Neural cell (in vitro differentiated cells): ENCODE measurements at regions not wholly inside any gene's neighbourhood (a gene's known extent, or its start where the extent isn't known, plus 50 kb on each side); places are given as distances from the start of the nearest gene placed in this dataset.

Experiments used
- H2AFZ ChIP-seq: fragments of 200-600, 300-800 bp; sonication (generic), shearing (Covaris generic); 2 replicates; pipeline ENCODE4 v1.6.0; 2014; ENCODE audit warnings: low read depth, mild to moderate bottlenecking, antibody characterized with exemption, low read length, moderate library complexity
- H3F3A ChIP-seq: fragments of 200-600 bp; shearing (Covaris generic); 2 replicates; pipeline ENCODE4 v1.6.1; 2016; ENCODE audit warnings: mild to moderate bottlenecking, moderate library complexity, mixed read lengths, antibody characterized with exemption, low read length; ENCODE audit not compliant: insufficient read depth, poor library complexity, severe bottlenecking
- H3K27ac ChIP-seq: fragments of 200-600, 300-800 bp; sonication (generic), shearing (Covaris generic); 2 replicates; pipeline ENCODE4 v1.5.1; 2014; ENCODE audit warnings: mild to moderate bottlenecking, low read length, moderate library complexity
- H3K27me3 ChIP-seq: fragments of 300-800, 200-600 bp; sonication (generic), shearing (Covaris generic); 2 replicates; pipeline ENCODE4 v1.6.0; 2014; ENCODE audit warnings: mild to moderate bottlenecking, low read depth, low read length, moderate library complexity; ENCODE audit not compliant: insufficient read depth
- H3K36me3 ChIP-seq: fragments of 300-800, 200-600 bp; sonication (generic), shearing (Covaris generic); 2 replicates; pipeline ENCODE4 v1.5.1; 2014; ENCODE audit warnings: mild to moderate bottlenecking, antibody characterized with exemption, low read length, moderate library complexity; ENCODE audit not compliant: insufficient read depth
- H3K4me2 ChIP-seq: fragments of 300-800, 200-600 bp; sonication (generic), shearing (Covaris generic); 2 replicates; pipeline ENCODE4 v1.6.0; 2014; ENCODE audit warnings: mild to moderate bottlenecking, low read length
- H3K4me3 ChIP-seq: fragments of 300-800, 200-600 bp; sonication (generic), shearing (Covaris generic); 2 replicates; pipeline ENCODE4 v1.5.1; 2014; ENCODE audit warnings: mild to moderate bottlenecking, low read length, moderate library complexity
- H3K79me2 ChIP-seq: fragments of 200-600 bp; shearing (Covaris generic); replicated peaks from 2 replicates; pipeline ENCODE4 v1.6.0; 2014; ENCODE audit warnings: mild to moderate bottlenecking, low read length, moderate library complexity; ENCODE audit not compliant: insufficient read depth
- H3K9ac ChIP-seq: fragments of 300-800, 200-600 bp; sonication (generic), shearing (Covaris generic); 2 replicates; pipeline ENCODE4 v1.6.1; 2016; ENCODE audit warnings: mild to moderate bottlenecking, low read length, mixed read lengths
- H3K9me2 ChIP-seq: fragments of 200-600 bp; shearing (Covaris generic); 2 replicates; pipeline ENCODE4 v1.6.1; 2016; ENCODE audit warnings: mild to moderate bottlenecking, low read length, mixed read lengths; ENCODE audit not compliant: insufficient read depth
- H3K9me3 ChIP-seq: fragments of 200-600, 300-800 bp; sonication (generic), shearing (Covaris generic); 2 replicates; pipeline ENCODE4 v1.6.1; 2016; ENCODE audit warnings: mild to moderate bottlenecking, mixed run types, low read length, moderate library complexity, mixed read lengths
- H4K20me1 ChIP-seq: fragments of 200-600 bp; shearing (Covaris generic); 2 replicates; pipeline ENCODE4 v1.6.1; 2016; ENCODE audit warnings: mild to moderate bottlenecking, mixed run types; ENCODE audit not compliant: insufficient read depth
- EP300 ChIP-seq: fragments of 450-650 bp; conservative IDR thresholded peaks from 2 replicates; pipeline ENCODE4 v1.6.1; 2014; ENCODE audit warnings: antibody characterized with exemption, mild to moderate bottlenecking, moderate library complexity; ENCODE audit not compliant: poor library complexity, severe bottlenecking
- EZH2 ChIP-seq: fragments of 200-600, 300-800 bp; shearing (Covaris generic), sonication (generic); IDR thresholded peaks from 2 replicates; pipeline ENCODE4 v1.6.1; 2014; ENCODE audit warnings: antibody characterized with exemption, low read length, borderline replicate concordance, mild to moderate bottlenecking; ENCODE audit not compliant: insufficient read depth, poor library complexity, severe bottlenecking
- MXI1 ChIP-seq: fragments of 450-650 bp; conservative IDR thresholded peaks from 2 replicates; pipeline ENCODE4 v1.6.1; 2014; ENCODE audit warnings: antibody characterized with exemption, mild to moderate bottlenecking; ENCODE audit not compliant: poor library complexity, severe bottlenecking
- POLR2AphosphoS5 ChIP-seq: IDR thresholded peaks from 2 replicates; pipeline ENCODE4 v1.6.1; 2012
- RAD21 ChIP-seq: fragments of 450-650 bp; conservative IDR thresholded peaks from 2 replicates; pipeline ENCODE4 v1.6.1; 2014; ENCODE audit warnings: antibody characterized with exemption, mild to moderate bottlenecking, moderate library complexity
- SMC3 ChIP-seq: fragments of 450-650 bp; conservative IDR thresholded peaks from 2 replicates; pipeline ENCODE4 v1.6.1; 2014; ENCODE audit warnings: antibody characterized with exemption, mild to moderate bottlenecking, moderate library complexity; ENCODE audit not compliant: poor library complexity
- TAF1 ChIP-seq: IDR thresholded peaks from 2 replicates; pipeline ENCODE4 v1.6.1; 2012; ENCODE audit warnings: low read depth
- TF ChIP-seq, protein P1 (sequence below): IDR thresholded peaks from 2 replicates; pipeline ENCODE4 v1.6.1; 2012; ENCODE audit warnings: borderline replicate concordance
- TF ChIP-seq, protein P2 (sequence below): fragments of 450-650 bp; IDR thresholded peaks from 2 replicates; pipeline ENCODE4 v1.5.1; 2014; ENCODE audit warnings: antibody characterized with exemption, mild to moderate bottlenecking, moderate library complexity; ENCODE audit not compliant: poor library complexity, severe bottlenecking

DNA sequence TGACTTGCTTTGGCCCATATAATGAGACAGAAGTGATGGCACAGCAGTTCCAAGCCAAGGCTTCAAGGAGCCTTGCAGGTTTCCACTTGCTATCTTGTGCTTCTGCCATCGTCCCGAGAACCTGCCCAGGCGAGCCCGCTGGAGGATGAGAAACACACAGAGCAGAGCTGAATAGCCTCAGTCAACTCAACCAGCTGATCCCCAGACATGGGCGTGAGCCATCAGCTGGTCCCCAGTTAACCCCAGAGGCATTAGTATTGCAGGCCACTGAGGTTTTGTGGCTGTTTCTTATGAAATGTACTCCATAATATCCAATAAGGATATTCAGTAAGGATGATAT lies 57.7 kb upstream of the GPCPD1 start:
- Histone ChIP-seq H3K4me2 (no peak overlapping the region), H2AFZ (no peak overlapping the region), H3K9me2 (no peaks in the 10 kb centered on the region), H3K9me3 (no peaks in the 10 kb centered on the region), H4K20me1 (no peaks in the 10 kb centered on the region), H3K36me3 (no peaks in the 10 kb centered on the region), H3F3A (no peaks in the 10 kb centered on the region), H3K79me2 (no peaks in the 10 kb centered on the region), H3K27me3 (no peaks in the 10 kb centered on the region), H3K27ac (no peak overlapping the region), H3K4me3 (no peak overlapping the region), H3K9ac (no peak overlapping the region)
- no peak for TF ChIP-seq RAD21
- no peak for TF ChIP-seq EP300
- TF ChIP-seq, protein P1, sequence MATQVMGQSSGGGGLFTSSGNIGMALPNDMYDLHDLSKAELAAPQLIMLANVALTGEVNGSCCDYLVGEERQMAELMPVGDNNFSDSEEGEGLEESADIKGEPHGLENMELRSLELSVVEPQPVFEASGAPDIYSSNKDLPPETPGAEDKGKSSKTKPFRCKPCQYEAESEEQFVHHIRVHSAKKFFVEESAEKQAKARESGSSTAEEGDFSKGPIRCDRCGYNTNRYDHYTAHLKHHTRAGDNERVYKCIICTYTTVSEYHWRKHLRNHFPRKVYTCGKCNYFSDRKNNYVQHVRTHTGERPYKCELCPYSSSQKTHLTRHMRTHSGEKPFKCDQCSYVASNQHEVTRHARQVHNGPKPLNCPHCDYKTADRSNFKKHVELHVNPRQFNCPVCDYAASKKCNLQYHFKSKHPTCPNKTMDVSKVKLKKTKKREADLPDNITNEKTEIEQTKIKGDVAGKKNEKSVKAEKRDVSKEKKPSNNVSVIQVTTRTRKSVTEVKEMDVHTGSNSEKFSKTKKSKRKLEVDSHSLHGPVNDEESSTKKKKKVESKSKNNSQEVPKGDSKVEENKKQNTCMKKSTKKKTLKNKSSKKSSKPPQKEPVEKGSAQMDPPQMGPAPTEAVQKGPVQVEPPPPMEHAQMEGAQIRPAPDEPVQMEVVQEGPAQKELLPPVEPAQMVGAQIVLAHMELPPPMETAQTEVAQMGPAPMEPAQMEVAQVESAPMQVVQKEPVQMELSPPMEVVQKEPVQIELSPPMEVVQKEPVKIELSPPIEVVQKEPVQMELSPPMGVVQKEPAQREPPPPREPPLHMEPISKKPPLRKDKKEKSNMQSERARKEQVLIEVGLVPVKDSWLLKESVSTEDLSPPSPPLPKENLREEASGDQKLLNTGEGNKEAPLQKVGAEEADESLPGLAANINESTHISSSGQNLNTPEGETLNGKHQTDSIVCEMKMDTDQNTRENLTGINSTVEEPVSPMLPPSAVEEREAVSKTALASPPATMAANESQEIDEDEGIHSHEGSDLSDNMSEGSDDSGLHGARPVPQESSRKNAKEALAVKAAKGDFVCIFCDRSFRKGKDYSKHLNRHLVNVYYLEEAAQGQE = no peak
- TF ChIP-seq TAF1 = no peak
- TF ChIP-seq SMC3 = no peak
- no peak for TF ChIP-seq POLR2AphosphoS5
- TF ChIP-seq EZH2 = no peak
- TF ChIP-seq, protein P2, sequence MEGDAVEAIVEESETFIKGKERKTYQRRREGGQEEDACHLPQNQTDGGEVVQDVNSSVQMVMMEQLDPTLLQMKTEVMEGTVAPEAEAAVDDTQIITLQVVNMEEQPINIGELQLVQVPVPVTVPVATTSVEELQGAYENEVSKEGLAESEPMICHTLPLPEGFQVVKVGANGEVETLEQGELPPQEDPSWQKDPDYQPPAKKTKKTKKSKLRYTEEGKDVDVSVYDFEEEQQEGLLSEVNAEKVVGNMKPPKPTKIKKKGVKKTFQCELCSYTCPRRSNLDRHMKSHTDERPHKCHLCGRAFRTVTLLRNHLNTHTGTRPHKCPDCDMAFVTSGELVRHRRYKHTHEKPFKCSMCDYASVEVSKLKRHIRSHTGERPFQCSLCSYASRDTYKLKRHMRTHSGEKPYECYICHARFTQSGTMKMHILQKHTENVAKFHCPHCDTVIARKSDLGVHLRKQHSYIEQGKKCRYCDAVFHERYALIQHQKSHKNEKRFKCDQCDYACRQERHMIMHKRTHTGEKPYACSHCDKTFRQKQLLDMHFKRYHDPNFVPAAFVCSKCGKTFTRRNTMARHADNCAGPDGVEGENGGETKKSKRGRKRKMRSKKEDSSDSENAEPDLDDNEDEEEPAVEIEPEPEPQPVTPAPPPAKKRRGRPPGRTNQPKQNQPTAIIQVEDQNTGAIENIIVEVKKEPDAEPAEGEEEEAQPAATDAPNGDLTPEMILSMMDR = no peak
- no peak for TF ChIP-seq MXI1

DNA sequence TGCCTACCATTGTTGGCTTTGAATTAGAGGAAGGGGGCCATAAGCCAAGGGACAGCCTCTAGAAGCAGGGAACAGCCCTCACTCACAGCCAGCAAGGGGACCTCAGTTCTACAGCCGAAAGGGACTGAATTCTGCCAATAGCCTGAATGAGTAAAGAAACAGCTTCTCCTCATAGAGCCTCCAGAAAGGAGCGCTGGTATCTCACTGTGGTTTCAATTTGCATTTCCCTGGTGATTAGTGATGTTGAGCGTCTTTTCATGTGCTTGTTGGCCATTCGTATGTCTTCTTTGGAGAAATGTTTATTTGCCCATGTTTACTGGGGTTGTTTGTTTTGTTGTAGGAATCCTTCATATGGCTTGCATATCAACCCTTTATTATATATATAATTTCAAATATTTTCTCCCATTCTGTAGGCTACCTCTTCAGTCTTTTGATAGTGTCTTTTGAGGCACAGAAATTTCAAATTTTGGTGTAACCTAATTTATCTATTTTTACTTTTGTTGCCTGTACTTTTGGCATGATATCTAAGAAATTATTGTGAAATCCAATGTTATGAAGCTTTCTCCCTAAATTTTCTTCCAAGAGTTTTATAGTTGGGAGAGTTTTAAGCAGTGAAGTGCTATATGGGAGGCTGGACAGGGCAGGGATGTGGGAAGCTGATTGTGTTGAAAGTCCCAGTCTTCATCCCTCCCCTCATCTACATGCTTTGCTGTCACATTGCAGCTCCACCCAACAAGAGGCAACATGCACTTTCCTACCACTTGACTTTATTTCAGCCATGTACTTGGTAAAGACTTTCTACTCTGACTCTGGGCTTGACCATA lies 57.1 kb upstream of the GPCPD1 start:
- no peak overlapping the region for H3K4me3 ChIP-seq

More for the DNA sequence above, 57.1 kb upstream of the GPCPD1 start:
- H2AFZ ChIP-seq = no peak overlapping the region
- no peaks in the 10 kb centered on the region for H4K20me1 ChIP-seq
- no peak overlapping the region for H3K4me2 ChIP-seq
- H3K36me3 ChIP-seq = no peaks in the 10 kb centered on the region
- H3F3A ChIP-seq = no peaks in the 10 kb centered on the region
- no peaks in the 10 kb centered on the region for H3K9me2 ChIP-seq
- no peak overlapping the region for H3K9ac ChIP-seq
- H3K9me3 ChIP-seq = no peaks in the 10 kb centered on the region
- no peaks in the 10 kb centered on the region for H3K27me3 ChIP-seq
- no peaks in the 10 kb centered on the region for H3K79me2 ChIP-seq
- no peak overlapping the region for H3K27ac ChIP-seq
- TF ChIP-seq RAD21 (no peak), POLR2AphosphoS5 (no peak), EP300 (no peak), SMC3 (no peak), EZH2 (no peak), MXI1 (no peak), TAF1 (no peak)
- TF ChIP-seq, protein P1 = no peak
- TF ChIP-seq, protein P2 = no peak
